ENCODE measurements at regions not wholly inside any gene's neighbourhood (a gene's known extent, or its start where the extent isn't known, plus 50 kb on each side); places are given as distances from the start of the nearest gene placed in this dataset.
"Not testable (repeated sequence)": the region's sequence is repeated elsewhere in the genome, so short reads cannot be mapped to it uniquely, and the experiment has no call there.

- DNase-seq, result no peak
Measured at GRCh38 chr11:90468923-90469322, 246.1 kb upstream of the CHORDC1 start.

GRCh38 chr11:90465553-90465952 is 242.7 kb upstream of the CHORDC1 start:
- DNase-seq, result no peak

DNA sequence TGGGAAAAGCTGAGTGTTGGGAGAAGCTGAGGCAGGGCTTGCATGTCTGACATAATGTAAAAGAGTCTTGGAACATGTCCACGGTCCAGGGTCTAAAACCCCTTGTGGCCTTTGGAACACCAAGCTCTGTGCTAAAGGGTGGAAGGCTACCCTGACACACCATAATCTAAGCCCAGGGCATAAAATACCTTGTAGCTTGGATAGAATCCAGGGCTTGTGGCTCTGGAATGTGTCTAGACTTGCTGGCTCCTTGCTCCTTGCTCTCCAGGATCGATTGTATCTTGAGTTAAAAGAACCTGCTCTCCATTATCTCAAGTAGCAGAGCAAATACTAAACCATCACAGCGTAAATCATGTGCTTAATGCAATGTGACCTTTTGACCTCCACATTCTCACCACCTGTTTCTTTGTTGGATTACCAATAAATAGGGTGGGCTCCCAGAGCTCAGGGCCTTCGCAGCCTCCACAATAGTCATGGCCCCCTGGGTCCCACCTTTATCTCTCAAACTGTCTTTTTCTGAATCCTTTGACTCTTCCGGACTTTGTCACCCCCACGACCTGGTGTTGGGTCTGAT is 232.6 kb upstream of the CHORDC1 start:
- DNase-seq, result not testable (repeated sequence)

DNA sequence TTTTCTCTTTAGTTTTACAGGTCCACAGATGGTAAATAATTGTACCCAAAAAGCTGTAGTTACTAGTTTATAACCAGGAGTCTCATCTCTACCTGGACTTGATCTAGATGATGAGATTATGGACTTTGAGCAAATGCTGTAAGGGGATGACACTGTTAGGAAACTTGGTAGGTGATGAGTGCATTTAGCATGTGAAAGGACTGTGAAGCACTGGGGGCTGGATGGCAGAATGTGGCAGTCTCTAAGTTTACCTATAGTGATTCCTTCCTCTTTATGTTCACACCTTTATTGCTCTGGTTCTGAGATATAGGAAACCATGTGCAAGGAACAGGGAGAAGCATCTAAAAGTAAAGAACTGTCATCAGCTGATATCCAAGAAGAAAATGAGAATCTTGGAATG is 230.7 kb upstream of the CHORDC1 start:
- DNase-seq, result no peak

DNA sequence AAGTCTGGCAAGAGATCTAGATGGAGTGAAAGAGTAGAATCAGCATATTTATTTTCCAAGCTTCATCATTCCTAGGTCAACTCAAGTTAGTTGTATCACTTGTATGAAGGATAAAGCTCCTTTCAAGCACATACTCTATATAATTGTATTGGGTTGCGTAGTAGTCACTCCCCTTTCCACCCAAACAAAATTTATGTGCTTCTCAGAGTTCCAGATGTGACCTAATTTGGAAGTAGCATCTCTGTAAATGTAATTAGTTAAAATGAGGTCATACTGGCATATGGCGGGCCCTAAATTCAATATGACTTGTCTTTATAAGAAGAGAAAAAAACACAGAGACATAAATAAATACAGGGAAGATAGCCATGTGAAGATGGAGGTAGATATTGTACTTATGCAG is 226.8 kb upstream of the CHORDC1 start:
- DNase-seq, result no peak

- DNase-seq, result no peak
Measured at GRCh38 chr11:90448256-90448655, 225.4 kb upstream of the CHORDC1 start.

- DNase-seq, result no peak
Measured at GRCh38 chr11:90447618-90448017, 224.8 kb upstream of the CHORDC1 start.

- no peak for DNase-seq
Measured at GRCh38 chr11:90446207-90446606, 223.4 kb upstream of the CHORDC1 start.

- no peak for DNase-seq
Measured at GRCh38 chr11:90438069-90438468, 215.2 kb upstream of the CHORDC1 start.

- DNase-seq, result no peak
Measured at GRCh38 chr11:90434858-90435257, 212.0 kb upstream of the CHORDC1 start.

GRCh38 chr11:90428836-90429235 is 206.0 kb upstream of the CHORDC1 start:
- no peak for DNase-seq

GRCh38 chr11:90426442-90426841 is 203.6 kb upstream of the CHORDC1 start:
- DNase-seq, result no peak

GRCh38 chr11:90423378-90423777 is 200.5 kb upstream of the CHORDC1 start:
- DNase-seq, result no peak

- DNase-seq, result not testable (repeated sequence)
Measured at GRCh38 chr11:90422787-90423186, 199.9 kb upstream of the CHORDC1 start.

GRCh38 chr11:90414221-90414620 is 191.4 kb upstream of the CHORDC1 start:
- DNase-seq, result no peak

GRCh38 chr11:90407350-90407749 is 184.5 kb upstream of the CHORDC1 start:
- DNase-seq, result no peak

GRCh38 chr11:90392692-90393091 is 169.8 kb upstream of the CHORDC1 start:
- DNase-seq, result no peak

DNA sequence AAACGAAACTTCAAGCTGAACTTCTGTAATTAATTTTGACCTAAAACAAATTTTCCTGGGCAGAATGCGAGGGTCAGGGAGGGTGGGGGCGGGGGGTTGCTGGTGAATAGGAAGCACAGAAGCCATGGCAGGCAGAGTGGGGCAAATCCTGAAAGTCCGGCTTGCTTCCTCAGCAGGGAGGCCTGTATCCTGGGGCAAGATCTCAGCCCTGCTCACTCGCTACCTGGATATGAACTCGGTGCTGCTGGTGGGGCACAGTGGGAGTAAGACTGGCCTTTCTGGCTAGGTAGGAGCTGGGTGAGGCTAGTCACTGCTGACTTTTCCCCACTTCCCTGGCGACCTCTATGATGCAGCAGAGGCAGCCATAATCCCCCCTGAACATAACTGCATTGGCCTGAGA is 168.9 kb upstream of the CHORDC1 start:
- DNase-seq, result no peak

DNA sequence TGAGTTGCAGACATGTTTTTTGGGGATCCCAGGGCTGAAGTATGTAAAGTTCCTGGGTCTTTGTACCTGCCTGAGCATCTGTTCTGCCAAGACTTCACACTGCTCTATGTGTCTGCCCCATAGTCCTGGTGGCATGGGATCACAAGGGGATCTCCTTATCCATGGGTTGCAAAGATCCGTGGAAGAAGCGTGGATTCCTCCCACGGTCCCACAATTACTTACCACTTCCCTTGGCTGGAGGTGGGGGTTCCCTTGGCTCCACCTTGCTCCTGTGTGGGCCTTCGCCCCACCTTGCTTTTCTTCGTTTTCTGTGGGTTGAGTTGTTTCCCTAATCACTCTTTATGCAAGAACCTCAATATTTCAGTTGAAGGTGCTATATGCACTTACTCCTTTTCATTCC is 157.4 kb upstream of the CHORDC1 start:
- no peak for DNase-seq

DNA sequence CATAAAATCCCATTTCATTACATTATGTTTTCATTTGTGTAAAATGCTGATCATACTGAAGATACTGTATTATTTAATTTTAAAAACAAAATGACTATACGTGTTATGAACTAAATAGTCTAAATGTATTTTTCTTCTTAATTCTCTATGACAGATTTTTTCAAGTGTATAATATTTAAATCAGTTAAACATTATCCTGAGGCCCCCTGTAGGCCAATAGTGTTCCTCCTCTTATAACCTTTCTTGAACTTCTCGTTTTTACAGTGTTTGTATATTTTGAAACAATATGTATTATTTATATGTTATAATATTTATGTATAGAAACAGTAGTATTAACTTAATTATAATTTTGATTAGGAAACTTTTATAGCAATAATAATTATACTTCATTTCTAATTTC is 151.1 kb upstream of the CHORDC1 start:
- DNase-seq, result no peak

DNA sequence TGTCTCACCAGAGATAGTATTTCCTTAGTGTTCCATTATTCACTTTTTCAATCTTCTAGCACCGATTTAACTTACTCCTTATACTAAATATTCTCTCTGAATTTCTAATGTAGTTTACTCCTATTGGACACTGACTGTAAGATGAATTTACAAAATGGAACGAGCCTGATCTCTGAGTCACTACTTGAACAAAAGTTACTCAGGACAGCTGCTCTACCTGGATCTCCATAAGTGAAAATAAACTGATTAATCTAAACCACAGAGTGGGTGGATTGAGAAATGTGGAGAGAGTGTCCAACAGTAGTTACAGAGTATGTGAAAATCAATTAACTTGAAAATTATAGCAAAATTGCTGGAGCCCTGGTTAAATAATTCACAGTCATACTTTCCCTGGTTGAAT is 141.7 kb upstream of the CHORDC1 start:
- no peak for DNase-seq

GRCh38 chr11:90363739-90364138 is 140.9 kb upstream of the CHORDC1 start:
- DNase-seq, result no peak

DNA sequence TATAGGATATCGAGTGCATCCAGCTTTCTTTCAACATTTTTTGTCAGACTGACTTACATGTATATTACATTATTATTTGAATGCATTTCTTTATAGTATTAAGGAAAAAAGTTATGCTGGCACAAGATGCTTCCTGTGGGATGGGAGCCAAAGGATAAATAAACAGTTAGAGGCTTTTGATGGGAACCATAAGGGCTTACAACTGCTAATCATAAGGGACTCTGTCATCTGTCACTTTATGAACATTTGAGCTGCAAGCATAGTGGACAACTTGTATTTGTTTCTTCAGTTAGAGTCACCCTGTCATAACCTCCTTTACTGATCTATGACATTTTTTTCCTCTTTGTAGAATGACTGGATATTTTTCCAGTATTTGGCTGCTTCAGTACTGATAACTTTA is 132.4 kb upstream of the CHORDC1 start:
- no peak for DNase-seq

GRCh38 chr11:90349731-90350130 is 126.9 kb upstream of the CHORDC1 start:
- DNase-seq, result no peak

DNA sequence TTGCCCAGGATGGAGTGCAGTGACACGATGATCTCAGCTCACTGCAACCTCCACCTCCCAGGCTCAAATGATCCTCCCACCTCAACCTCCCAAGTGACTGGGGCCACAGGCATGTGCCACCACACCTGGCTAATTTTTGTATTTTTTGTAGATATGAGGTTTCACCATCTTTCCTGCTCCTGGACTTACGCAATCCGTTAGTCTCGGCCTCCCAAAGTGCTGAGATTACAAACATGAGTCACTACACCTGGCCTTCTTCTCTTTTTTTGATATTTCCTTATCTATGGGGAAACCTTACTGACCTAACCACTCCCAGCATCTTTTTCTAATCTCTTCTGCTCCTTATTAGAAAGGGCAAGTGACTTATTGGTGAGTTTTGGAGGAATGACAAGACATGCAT is 121.7 kb upstream of the CHORDC1 start:
- no peak for DNase-seq

DNA sequence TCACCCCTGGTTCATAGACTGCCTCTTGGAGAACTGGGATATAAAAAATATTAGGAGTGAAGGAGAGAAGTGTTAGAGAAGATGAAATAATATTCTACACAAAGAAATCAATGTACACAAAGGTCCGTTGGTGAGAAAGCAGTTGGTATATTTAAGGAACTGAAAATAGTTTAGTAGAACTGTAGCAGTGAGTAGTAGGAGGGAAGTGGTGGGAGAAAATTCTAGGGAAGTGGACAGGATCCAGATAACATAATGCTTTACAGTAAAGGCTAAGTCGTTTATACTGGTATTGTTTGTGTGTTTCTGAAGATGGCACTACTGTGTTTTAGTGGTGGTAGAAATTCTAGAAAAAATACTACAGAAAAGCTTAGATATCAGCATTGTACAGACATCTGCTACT is 120.8 kb upstream of the CHORDC1 start:
- no peak for DNase-seq
